GM13976 (cell line): ENCODE measurements at regions not wholly inside any gene's neighbourhood (a gene's known extent, or its start where the extent isn't known, plus 50 kb on each side); places are given as distances from the start of the nearest gene placed in this dataset.

ENCODE experiments used
- DNase-seq: peaks from one replicate; pipeline ENCODE4 v3.0.0; 2012; ENCODE audit warnings: low spot score
- in situ Hi-C: fragments of 300-500 bp; cut with MboI; formaldehyde crosslinking; loops from one replicate; pipeline ENCODE4 v1.12.0; 2022; ENCODE audit warnings: low sequenced_read_pairs, mixed read lengths, inconsistent platforms; ENCODE audit not compliant: unreplicated experiment
- TF ChIP-seq, protein P1 (sequence below): IDR thresholded peaks from 2 replicates; pipeline ENCODE4 v1.5.1; 2012; ENCODE audit warnings: borderline replicate concordance, mild to moderate bottlenecking; ENCODE audit not compliant: insufficient read depth; ENCODE audit errors: extremely low read depth, missing control alignments, control extremely low read depth

DNA sequence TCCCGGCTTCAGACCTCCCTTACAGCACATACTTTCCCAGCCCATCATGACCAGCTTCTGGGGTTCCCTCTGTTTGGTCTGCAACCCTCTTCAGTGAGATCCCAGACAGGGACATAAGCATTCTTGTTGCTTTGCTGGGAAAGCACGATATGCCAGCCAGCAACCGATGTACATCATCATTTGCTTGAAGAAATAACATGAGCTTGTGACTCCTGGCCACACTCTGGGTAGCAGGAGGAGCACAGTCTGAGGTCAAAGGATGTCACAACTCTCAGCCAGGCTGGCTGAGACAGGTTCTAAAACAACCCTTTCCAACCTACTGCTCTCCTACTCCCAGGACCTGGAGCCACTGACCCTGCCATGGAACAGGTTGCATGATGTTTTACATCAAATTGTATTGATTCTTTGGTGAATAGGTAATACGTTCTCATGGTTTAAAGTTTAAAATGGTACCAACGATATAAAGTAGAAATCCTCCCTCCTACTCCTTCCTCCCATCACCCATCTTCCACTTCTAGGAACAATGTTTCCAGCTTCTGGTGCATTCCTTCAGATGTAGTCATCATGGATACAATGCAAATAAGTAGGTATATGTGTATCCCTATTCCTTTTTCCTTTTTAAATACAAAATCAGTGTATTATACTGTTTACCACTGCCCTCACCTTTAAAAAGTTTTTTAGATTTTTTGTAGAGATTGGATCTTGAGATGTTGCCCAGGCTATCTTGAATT is 190.3 kb downstream of the OPA1 start:
- TF ChIP-seq, protein P1, sequence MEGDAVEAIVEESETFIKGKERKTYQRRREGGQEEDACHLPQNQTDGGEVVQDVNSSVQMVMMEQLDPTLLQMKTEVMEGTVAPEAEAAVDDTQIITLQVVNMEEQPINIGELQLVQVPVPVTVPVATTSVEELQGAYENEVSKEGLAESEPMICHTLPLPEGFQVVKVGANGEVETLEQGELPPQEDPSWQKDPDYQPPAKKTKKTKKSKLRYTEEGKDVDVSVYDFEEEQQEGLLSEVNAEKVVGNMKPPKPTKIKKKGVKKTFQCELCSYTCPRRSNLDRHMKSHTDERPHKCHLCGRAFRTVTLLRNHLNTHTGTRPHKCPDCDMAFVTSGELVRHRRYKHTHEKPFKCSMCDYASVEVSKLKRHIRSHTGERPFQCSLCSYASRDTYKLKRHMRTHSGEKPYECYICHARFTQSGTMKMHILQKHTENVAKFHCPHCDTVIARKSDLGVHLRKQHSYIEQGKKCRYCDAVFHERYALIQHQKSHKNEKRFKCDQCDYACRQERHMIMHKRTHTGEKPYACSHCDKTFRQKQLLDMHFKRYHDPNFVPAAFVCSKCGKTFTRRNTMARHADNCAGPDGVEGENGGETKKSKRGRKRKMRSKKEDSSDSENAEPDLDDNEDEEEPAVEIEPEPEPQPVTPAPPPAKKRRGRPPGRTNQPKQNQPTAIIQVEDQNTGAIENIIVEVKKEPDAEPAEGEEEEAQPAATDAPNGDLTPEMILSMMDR: no peak
- in situ Hi-C loops: loop anchor here (25.0 kb wide), 1 partner anchor 354 kb away; the partner anchor contains the start of gene HES1
- DNase-seq: no peak

GRCh38 chr3:193784822-193785221 is 191.8 kb downstream of the OPA1 start:
- TF ChIP-seq, protein P1: no peak
- no peak for DNase-seq
- in situ Hi-C loops: loop anchor here (5.0 to 25.0 kb wide), 2 partner anchors 352 to 532 kb away; partner anchors contain the start of gene HES1

DNA sequence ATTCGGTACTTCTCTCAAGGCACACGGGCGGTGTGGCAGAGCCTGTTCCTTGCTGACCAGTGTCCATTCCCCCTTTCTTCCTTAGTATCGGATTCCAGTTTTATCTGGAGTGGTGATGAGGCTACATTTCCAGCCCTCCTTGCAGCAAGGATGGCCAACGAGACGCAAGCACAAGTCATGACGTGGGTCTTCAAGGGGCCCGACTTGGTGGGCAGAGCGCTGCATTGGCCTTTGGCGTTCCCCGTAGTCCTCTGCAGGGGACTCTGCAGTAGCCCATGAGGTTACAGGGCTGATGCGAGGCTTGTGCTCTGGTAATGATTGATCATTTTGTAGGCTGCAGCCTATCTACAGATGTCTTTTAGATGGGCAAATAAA is 194.5 kb downstream of the OPA1 start:
- no peak for DNase-seq
- in situ Hi-C loops: loop anchor here (5.0 to 25.0 kb wide), 2 partner anchors 350 to 530 kb away; partner anchors contain the start of gene HES1
- TF ChIP-seq, protein P1: no peak

DNA sequence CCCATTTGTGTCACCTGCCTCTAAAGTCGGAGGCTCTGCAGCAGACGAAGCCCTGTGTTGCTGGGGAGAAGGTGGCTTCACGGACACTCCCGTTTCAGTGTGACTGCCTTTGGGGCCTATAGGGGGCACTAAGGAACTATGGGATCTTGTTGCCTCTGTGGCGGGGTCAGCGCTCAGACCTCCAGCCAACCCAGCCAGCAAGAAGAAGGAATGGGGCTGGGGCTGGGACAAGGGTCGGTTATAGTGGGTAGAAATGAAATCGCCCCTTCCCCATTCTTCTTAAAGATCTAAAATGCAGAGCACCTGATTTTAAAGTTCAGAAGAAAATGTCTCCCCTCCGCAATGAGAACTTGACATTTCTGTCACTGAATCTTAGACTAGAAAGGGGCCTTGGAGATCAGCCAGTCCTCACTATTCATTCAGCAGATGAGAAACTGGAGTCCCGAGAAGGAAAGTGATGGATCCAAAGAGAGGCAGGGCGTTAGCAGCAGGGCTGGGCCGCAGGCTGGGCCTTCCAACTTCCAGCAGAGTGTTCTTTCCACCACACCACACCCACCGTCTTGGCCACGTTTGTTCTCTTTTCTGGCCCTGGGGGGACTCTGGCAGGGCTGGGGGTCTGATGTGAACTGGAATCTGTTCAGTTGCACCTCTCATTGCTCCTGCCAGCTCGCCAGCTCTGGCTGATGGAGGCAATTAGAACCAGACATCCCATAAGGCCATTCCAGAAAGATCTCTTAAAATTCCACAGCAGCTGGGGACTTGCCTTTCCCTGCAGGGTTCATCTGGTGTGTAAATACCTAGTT is 195.4 kb downstream of the OPA1 start:
- TF ChIP-seq, protein P1: peak; percentile 67
- DNase-seq: peak; percentile 86
- in situ Hi-C loops: loop anchor here (5.0 to 25.0 kb wide), 2 partner anchors 349 to 529 kb away; partner anchors contain the start of gene HES1

GRCh38 chr3:193789455-193789854 is 196.4 kb downstream of the OPA1 start:
- DNase-seq: no peak
- TF ChIP-seq, protein P1: no peak
- in situ Hi-C loops: loop anchor here (5.0 to 25.0 kb wide), 2 partner anchors 348 to 528 kb away; partner anchors contain the start of gene HES1

DNA sequence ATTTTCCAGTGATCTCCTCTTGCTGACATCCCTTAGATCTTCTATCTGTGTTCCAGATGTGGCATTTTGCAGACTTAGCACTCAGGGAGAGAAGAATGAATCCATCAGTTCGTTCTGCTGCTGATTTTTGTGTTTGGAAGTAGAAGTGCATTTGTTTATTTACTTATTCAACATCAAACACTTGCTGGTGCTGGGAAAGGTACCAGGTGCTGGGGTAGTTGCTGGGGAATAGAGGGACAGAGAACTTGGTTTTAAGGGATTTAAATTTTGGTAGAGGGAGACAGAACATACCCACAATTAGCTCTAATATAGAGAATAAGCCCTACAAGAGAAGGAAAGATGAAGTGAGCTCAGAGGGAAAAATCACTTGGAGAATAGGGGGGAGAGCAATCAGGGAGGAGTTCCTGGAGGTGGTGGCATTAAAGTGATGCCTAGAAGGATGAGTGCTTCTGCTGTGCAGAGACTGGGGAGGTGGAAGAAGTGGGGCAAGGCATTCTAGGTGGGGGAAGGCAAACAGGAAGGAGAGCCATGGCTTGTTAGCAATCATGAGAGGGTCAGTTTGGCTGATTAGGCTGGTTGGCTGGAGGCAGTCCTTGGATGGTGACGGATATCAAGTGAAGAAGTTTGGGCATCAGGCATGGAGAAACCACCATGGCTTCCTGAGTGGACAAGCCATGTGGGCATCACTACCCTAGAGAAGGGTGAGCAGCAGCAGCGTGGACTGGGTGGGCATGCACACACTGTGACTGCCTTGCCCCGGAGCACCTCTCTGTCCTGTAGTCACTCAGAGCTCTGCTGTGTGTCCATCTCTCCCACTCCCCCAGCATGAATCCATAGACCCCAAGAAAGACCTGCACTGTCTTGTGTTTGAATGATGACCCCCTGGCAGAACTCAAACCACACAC is 197.3 kb downstream of the OPA1 start:
- no peak for DNase-seq
- TF ChIP-seq, protein P1: no peak
- in situ Hi-C loops: loop anchor here (25.0 kb wide), 1 partner anchor 347 kb away; the partner anchor contains the start of gene HES1
